ENCODE measurements at regions not wholly inside any gene's neighbourhood (a gene's known extent, or its start where the extent isn't known, plus 50 kb on each side); places are given as distances from the start of the nearest gene placed in this dataset.

DNA sequence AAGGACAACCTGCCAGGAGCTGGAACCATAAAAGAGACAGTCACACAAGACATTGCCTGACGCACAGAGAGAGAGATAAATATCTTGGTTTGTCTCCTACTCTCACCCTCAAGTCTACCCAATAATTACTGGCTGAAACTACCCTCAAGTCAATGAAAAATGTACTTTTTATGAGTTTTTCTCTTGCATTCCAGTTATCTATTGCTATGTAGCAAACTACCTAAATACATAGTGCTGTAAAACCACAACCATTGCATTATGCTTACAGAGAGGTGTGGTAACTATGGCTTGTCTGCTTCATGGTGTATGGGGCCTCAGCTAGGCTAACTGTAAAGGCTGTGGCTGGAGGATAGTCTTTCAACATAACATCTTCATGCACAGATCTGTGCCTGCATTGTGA, 247.8 kb downstream of the HAO1 start:
- no peak for TF ChIP-seq ZFX (IDR thresholded peaks at IDR 0.05)
- TF ChIP-seq CTCF (conservative IDR thresholded peaks at IDR 0.05): no peak
- H3K27ac ChIP-seq: no peak overlapping the region

DNA sequence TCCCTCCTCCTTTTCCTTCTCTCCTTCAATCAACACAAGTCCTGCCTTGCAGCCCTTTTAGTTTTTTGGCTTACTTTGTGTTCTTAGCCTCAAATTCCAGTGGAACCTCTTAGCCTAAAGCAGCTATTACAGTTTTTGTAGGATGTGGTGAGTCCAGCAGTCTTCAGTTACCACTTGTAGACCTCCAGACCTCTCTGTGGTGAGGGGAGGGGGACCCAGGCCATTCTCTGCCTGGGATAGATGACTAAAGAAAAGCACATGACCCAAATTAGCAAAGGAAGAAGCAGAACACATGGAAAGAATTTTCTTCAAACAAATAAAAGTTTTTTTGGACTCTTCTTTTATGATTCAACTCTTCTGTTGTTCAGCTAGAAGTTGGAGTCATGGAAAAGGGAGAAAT, 246.5 kb downstream of the HAO1 start:
- H3K27ac ChIP-seq: no peak overlapping the region
- TF ChIP-seq ZFX (IDR thresholded peaks at IDR 0.05): no peak
- TF ChIP-seq CTCF (conservative IDR thresholded peaks at IDR 0.05): no peak

- TF ChIP-seq CTCF (conservative IDR thresholded peaks at IDR 0.05): no peak
- TF ChIP-seq ZFX (IDR thresholded peaks at IDR 0.05): no peak
- H3K27ac ChIP-seq: no peak overlapping the region
Measured at GRCh38 chr20:7695051-7695495, 245.2 kb downstream of the HAO1 start.

- TF ChIP-seq CTCF (conservative IDR thresholded peaks at IDR 0.05) (no peak), ZFX (IDR thresholded peaks at IDR 0.05) (no peak)
- no peak overlapping the region for H3K27ac ChIP-seq
Measured at GRCh38 chr20:7695635-7696034, 244.6 kb downstream of the HAO1 start.

DNA sequence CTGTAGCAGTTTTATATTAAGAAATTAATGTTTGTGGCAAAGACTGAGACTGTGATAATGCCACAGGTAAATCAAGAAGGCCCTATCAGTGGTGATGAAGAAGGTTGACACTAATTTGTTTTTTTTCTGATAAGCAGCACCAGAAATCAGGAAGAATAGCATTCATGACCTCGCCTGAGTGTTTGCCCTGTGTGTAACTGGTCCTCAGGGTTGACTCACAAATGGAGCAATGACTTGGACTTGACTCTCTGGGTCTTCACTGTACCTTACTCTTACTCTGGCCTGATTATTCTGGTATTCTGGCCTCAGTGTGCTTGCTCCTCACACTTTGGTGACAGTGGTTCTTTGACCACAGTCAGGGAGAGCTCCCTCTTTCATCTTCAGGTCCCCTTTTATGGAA, 243.9 kb downstream of the HAO1 start:
- H3K27ac ChIP-seq: no peak overlapping the region
- TF ChIP-seq CTCF (conservative IDR thresholded peaks at IDR 0.05) (no peak), ZFX (IDR thresholded peaks at IDR 0.05) (no peak)

DNA sequence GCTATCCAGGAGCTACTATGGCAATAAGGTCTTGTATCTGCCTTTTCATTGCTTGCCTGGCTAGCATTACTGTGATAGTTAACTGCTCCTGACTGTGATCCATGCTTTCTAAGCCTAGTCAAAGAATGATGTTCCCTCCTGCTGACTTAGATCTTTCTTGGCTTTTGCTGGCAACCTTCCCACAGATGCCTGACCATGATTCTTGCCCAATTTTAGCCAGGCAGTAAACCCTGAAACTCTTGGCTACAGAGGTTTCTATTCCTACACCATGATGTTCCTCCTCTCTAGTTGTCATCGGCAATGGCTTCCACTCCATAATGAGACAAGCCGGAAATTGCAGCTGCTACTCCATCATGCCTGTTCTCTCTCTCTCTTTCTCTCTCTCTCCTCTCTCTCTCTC, 238.1 kb downstream of the HAO1 start:
- no peak overlapping the region for H3K27ac ChIP-seq
- TF ChIP-seq CTCF (conservative IDR thresholded peaks at IDR 0.05) (no peak), ZFX (IDR thresholded peaks at IDR 0.05) (no peak)

DNA sequence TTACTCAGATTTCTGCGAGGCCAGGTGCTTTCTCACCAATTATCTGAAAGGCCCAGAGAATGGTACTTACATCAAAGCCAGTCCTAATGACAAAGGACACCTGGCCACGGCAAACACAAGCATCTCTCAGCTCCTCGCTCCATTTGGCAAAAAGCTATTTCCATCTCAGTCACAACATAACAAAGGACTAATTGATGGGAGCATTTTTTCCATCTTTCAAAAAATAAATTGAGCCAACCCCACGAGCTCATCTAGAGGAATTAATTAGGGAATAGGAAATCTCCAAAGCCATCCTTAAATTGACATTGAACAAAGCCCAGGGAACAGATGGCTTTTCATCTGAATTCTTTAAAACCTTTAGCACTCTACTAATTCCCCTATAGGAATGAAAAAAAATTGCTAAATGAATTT, 236.7 kb downstream of the HAO1 start:
- no peak for TF ChIP-seq CTCF (conservative IDR thresholded peaks at IDR 0.05)
- TF ChIP-seq ZFX (IDR thresholded peaks at IDR 0.05): no peak
- no peak overlapping the region for H3K27ac ChIP-seq
